ENCODE measurements at regions not wholly inside any gene's neighbourhood (a gene's known extent, or its start where the extent isn't known, plus 50 kb on each side); places are given as distances from the start of the nearest gene placed in this dataset.

DNA sequence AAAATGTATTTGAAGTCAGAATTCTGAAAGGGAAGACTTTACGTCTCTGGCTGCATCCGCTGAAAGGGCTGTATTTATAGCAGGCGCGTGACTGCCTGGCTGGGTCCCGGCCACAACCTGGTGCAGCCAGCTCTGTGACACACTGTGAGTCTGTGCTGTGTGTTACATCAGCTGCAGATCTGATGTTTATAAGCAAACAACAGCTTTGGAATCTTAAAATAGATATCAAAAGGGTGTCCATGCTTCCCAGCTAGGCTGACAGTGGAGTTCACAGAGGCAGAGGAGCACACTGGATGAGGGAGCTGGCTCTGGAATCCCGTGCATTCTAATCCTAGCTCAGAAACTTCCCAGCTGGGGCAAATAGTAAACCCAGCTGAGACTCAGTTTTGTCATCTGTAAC, 433.4 kb upstream of the BRINP1 start:
- DNase-seq: no peak

DNA sequence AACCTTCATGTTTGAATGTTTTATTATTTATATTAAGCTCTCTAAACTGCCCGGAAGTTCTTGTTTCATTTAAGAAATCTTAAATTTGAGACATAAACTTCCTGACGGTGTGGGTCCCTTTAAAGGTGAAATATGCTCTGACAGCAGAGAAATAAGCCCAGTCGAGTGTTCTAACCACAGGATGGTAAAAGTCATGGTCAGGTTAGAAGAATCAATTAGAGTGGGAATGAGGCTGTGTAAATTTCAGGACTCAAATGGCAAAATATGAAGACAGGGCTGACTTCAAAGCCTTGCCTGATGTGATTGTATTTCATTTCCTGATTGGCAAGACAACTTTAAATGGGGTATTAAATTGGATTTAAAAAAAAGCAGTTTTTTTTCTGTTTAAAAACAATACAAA, 432.9 kb upstream of the BRINP1 start:
- DNase-seq: no peak

DNA sequence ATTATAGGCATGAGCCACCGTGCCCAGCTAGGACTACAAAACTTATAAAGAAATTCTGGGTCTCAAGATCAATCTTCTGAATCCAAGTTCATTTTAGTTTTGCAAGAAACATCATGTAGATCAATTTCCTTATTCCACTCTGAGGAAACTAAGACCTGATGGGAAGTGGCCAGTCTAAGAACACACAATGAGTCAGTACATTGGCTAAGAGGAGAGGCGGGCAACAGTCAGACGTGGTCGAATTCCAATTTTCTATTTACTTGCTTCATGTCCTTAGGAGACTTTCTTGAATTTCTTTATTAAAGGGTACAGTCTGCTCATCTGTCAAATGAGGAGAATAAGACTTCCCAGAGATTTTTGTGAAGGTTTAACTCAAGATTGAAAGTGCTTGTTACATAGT, 432.1 kb upstream of the BRINP1 start:
- DNase-seq: no peak

DNA sequence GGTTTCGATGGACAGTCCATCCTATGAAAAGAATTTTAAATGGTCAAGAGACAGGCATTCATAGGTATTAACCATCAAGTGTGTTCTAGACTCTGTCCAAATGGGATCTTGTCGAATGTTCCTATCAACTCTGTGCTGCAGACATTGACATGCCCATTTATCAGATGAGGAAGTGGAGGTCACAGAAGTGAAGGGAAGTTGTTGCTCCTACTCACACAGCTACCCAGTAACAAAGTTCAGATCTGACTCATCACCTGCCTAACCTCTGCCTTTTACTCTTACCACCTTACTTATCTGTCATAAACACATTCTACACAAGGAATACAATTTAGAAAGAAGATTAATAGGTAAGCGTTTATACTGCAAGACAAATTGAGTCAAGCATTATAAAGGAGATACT, 426.2 kb upstream of the BRINP1 start:
- no peak for DNase-seq

DNA sequence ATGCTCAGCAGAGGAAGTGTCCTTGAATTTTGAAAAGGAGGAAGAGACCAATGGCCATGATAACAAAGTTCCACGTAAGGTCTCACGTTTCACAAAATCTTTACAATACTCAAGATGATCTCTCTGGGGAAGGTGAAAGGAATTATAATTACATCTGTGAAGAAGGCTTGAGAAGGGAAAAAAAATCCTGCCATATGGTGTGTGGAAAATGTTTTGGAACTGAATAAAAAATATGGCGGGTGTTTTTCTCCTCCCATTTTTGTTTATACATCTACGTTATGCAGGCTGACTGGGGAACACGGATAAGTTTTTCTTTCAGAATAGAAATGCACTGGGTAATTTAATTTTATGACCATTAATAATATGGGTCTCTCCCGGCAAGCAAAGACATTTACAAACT, 425.6 kb upstream of the BRINP1 start:
- no peak for DNase-seq

DNA sequence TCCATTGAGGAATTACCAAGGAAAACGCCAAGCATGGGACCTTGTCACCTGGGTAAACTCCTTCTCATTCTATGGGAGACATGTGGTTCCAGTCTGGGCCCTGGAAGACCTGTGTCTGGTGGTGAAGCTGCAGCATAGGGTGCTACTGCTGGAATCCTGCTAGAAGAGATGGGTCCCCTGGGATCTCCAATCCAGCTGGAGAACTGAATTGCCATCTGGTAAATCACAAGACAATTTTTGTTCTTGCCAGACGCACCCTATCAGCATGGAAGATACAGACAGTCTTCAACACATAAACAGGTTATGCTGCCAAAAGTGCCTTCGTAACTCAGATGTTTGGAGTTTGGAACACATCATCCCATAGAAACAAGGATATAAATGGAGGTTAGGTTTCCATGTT, 424.0 kb upstream of the BRINP1 start:
- DNase-seq: no peak

DNA sequence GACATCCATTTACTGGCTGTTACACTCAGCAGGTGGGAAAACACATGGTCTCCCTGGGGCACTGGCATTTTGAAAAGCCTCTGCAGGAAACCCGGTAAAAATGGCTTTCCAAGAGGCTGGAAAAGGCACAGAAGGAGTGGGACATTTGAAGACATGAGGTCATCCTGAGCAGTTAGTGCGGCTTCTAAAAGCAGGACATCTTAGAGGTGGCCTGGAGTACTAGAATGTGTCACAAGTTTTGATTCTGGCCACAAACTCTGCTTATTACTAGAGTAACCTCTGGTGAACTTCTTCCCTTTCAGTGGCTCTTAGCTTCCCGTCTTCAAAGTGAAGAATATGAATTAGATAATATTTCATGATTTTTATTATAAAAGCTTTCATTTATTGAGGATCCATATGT, 423.0 kb upstream of the BRINP1 start:
- DNase-seq: no peak

DNA sequence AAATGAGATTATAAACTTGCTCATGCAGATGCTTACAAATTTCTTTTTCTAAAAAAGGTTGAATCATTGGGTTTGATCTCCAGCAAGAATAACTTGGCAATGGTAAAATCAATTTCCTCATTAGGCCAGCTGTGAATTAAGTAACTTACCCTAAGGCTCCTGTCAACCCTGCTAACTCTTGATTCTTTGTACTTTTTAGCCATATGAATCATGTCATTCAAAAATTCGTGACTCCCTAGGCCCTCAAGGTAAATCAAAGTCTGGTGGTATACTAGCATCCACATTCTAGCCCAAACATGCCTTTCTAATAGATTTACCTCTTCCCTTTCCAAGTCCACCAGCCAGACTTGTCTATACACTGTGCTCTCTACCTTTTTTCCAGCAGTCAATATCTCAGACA, 420.8 kb upstream of the BRINP1 start:
- no peak for DNase-seq

DNA sequence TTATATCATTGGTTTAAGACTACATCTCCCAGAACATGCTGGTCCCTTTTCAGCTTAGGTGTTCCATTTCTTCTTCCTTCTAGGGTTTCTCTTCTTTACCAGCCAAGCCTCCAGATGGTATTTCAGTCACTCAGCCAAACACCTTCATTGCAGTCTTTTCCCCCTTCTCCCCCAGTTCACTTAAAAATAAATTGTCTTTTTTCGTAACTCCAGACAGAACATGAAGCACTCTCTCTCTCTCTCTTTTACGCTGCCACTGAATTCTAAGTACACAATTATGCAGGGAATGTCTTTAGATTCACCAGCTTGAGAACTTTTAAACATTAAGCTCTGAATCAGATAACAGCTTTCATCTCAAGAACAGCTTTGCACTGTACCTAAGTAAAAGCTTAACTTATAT, 419.7 kb upstream of the BRINP1 start:
- no peak for DNase-seq

DNA sequence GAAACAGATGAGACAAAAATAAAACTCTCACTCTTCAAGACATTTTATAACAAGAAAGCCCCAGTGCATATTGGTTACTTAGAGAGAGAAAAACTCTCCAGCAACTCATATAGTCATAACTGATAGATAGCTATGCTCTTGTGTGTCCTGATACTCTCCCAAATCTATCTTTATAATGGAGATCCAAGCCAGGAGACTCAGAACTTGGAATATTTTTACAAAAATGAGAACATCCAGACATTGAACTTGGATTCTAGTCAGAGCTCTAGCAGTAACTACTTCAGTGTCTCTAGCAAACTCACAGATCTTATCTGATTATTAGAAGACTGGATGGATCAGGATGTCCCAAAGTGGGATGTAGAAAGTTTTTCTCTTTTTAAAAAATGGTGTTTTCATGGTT, 412.7 kb upstream of the BRINP1 start:
- no peak for DNase-seq

DNA sequence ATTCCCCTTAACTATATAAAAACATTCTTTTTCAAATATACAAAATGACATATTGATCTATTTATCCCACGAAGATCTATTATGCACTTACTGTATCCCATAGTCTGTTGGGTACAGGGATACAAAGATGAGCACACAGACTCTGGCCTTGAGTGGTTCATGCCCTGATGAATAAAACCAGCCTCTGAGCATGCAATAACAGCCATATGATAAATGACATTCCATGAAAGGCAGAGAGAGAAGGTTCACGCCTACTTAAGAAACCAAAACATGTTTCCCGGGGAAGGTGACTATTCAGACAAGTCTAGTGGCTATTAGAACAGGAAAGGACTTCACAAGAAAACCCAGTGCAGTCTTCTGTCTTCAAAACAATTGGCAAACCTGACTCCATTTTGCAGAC, 406.2 kb upstream of the BRINP1 start:
- DNase-seq: no peak

DNA sequence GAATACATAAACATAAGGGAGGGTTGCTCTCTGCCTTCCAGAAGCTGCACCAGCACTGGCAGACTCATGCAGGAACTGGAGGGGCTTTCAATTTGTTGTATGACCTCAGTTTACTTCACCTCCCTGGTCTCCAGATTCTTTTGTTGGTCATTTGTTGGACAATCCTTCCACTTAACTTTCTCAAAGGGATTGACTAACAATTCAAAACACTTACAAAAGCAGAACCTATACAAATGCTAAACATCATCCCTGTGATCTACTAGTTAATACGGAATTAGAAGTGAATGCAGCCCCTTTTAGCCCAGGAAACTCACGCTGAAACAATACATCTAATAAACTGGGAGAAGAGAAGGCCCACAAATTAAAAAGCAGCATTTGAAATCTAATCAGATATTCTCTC, 404.6 kb upstream of the BRINP1 start:
- DNase-seq: no peak

DNA sequence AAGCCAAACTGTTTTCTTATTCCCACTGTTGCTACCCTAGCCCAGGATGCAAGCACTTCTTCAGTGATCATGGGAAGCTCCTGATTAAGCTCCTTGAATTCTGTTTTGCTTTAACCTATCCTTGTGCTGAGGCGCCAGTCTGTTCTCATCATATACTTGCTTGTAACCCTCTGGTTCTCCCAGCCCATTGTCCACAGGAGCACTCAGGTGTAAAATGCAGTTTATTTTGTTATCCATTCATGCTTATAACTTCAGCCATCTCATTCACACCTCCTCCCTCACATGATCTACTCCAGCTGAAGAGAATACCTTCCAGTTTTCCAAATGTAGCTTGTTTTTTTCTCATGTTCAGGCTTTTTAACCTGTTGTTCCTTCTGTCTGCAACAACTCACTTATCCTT, 402.1 kb upstream of the BRINP1 start:
- no peak for DNase-seq

DNA sequence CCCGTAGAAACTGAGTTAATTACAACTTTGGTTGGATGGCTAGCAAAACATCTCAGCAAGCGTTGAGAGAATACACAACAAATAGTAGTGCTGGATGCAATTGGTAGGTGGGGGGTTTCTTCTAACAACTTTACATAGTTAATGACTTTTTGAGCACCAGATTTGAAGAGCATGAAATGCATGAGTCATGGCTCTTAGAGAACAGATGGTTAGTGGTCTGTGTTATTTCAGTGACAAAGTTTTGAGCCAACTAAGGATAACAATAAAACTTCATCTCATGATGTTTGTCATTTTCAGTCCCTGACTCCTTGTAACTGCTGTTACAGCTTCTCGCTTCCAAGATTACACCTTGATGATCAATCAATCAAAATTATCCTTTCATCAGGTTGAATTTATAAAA, 399.0 kb upstream of the BRINP1 start:
- no peak for DNase-seq

DNA sequence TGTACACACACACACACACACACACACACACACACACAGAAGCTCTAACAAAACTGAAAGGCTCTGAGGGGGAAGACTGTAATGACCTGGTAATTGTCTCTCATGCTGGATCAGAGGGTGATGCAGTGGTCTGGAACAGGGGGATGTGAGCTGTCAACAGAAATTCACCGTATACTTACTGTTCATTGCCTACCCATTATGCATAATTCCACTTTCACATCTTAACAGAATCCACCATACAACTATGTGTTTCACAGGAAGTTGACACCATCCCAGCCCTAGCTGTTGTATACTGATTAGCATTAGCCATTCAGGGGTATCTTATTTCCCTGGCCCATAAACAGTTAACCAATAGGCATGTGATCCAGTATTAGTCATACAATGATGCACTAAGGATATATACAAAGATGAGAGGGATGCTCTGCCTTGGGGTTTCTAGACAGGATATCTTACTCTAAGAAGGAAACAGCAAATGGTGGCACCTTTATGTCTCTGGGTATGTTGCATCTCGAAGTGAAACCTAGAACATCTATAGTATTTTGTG, 396.5 kb upstream of the BRINP1 start:
- no peak for DNase-seq

DNA sequence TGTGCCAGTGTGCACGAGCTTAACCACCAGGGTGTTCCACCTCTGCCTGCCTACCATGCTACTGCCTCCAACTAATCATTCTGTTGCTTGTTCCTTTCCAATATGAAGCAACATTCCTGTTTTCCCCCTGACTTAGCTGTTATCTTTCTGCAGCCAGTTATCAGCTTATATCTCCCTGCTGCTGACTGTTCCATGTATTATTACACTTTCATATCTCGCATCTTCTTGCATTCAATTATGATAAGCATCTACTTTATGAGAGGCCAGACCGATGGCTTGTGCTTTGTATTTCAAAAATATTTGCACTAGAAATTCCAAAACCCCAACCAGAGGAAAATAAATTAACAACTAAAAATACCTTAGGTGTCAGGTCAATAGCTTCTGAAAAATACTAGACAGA, 394.0 kb upstream of the BRINP1 start:
- no peak for DNase-seq

DNA sequence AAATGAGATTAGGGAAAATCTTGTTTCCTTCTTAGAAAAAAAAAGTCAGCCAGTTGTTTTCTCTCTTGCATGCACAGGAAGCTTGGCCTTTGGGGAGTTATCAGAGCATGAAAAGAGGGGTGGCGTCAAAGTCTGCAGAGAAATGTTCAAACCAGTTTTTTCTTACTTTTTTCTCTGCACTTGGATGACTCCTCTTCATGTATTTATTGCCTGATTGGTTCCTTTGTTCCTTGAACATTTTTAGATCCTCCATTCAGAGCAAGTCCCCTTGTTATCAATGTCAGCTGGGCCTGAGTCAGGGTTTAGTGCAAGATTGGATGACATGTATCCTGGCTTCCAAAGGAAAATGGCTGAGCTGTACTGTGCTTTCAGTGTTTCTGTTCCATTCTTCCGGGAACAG, 392.6 kb upstream of the BRINP1 start:
- DNase-seq: no peak

DNA sequence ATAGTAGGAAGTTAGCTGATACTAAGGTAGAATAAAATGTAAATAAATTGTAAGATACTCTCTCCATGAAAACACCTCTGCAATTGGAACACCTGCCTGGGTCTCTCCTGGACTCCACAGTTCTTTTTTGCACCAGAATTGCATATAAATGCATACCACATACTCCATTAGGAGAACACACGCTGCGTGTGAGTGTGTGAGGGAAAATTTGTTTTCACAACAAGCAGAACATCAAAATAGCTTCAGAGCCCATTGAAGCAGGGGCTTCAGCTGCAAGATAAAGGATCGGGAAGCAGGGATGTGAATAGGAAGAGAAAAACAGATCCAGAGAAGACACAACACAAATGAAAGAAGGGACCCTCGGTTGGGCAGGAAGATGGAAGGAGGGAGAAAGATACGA, 389.8 kb upstream of the BRINP1 start:
- no peak for DNase-seq

DNA sequence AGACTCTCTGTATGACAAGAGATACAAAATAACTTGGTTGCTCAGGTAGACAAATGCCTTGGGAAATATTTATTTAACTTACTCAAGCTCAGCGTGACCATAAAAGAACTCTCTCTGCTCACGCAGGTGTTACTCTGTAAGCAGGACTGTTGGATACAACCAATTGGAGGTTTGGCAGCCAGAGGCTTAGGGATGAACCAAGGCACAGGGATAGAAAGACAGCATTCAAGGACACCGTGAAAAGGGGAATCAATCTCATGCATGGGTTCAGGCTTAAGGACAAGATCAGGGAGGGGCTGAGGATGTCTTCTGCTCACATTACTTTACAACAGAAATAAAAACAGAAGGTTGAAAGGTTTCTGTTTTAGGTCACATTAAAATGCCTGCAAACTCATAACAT, 389.0 kb upstream of the BRINP1 start:
- no peak for DNase-seq

DNA sequence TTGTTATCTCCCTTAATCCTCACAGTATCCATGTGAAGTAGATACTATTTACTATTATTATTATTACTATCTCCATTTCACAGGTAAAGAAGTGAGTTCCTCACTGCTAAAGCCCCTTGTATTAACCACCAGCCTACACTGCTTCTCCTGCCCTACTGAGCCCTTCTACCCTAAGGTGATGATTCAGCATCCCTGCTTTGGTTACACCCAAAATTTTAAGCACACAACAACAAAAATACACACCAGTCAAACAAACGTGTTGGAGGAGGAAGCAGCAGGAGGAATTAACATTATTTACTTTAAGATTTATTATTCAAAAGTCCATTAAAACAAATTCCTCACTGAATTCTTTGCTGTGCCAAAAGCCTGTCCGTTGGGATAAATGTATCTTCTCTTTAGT, 370.2 kb upstream of the BRINP1 start:
- DNase-seq: no peak

DNA sequence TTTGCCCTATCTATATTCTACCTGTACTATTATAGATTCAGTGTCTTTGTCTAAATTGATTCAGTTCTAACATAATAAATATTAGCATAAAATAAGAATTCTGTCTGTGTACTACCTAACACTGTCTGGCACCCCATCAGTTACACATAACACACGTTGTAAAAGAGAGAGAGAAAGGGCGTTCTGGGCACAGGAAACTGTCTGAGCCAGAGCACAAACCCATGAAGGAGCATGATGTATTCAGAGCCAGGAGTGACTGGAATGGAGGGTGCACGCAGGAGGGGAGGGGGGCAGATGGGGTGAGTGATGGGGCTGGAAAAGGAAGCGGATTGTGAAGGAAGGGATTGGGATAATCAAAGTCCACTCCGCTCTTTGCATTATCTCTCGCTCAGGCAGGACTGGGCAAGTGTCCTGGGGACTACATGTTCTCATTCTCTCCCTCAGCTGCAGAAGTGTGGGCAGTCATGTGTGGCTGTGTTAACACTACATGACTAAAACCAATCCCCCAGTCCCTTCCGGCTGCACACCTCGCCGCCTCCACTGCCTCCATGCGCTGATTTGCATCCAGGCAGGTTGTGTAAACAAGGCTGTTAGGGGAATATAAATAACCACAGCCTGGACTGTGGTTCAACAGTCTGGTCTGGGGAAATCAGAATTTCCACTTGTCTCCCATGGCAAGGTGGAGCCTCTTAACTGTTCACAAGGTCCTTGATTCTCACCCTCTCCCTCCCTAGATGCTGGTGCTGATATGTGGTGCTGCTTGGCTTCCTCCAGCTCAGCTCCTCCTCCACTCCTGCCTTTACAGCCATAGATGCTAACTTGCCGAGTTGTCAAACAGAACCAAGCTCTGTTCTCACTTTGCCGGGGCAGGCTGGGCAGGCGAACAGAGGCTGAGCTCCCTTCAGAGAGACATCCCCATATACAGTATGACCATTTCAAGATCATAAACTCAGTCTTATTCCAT, 367.5 kb upstream of the BRINP1 start:
- no peak for DNase-seq

DNA sequence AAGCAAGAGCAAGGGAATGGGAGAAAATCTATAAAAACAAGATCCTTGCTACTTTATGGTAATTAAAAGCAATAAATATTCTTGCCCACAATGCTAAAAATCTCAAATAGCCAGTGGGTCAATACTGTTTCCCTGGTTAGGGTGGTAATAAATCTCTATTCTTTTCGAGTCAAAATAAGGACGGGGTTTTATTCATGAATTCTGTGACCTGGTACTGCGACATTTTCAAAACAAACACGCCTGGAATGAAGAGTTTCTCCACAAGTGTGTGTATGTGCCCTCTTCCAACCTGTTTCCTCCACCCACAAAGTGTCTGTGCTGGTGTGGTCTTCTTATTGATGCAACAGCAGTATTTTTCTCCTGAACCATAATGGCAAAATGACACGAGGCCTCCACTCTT, 358.8 kb upstream of the BRINP1 start:
- no peak for DNase-seq

DNA sequence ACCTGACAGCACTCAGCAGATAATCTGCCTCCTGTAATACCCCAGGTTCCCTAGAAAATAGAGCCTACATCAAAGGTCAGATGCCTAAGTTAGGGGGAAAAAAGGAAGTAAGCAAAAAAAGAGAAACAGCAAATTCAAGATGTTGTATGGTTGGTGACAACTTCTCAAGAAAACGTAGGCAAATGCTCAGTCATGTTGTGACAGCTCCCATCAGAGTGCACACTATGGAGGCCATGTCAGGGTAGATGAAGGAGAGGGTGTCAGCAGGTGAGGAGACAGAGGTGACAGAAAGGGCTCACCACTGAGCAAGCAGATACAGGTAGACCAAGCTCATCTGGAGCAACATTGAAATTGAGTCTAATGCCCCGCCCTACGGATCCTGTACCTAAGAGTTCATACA, 356.8 kb upstream of the BRINP1 start:
- no peak for DNase-seq

DNA sequence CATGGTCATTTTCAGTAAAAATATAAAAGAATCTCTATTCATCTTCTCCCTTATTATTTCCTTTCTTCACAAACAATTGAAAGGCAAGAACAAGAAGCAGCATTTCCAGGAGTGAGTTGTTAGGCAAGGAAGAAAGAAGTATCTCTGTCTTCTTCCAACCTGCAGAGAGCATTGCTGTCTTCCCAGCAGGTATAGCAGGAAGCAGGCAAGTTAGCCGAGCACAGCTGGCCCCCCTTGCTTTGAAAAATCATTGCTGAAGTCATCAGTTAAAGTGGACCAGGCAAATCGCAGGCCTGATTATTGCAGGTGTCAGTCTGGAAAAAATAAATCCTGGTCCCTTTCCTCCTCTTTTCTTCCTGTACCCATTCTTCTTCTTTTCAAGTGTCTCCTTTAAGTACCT, 353.1 kb upstream of the BRINP1 start:
- DNase-seq: no peak

DNA sequence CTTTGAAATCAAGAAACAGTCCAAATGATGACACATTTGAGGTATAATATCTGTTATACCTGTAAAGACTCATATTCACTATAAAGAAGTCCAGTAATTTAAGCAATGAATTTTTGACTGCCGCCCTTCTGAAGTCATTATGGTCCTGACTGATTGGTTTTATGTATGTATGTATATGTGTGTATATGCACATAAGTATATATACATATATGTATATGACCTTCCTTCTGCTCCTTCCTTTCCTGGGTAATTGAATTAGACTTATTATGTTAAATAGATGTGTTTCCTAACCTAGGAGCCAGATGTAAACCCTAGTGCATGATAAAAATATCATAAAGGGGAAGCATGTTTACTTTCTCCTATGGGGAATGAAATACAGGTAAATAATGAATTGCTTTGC, 343.1 kb upstream of the BRINP1 start:
- no peak for DNase-seq

Measured in CD4-positive, alpha-beta T cell treated with Interferon gamma for 1 hour (primary cell).